ENCODE measurements at regions not wholly inside any gene's neighbourhood (a gene's known extent, or its start where the extent isn't known, plus 50 kb on each side); places are given as distances from the start of the nearest gene placed in this dataset.
"Not testable (repeated sequence)": the region's sequence is repeated elsewhere in the genome, so short reads cannot be mapped to it uniquely, and the experiment has no call there.

GRCh38 chr2:7324706-7325105, 407.5 kb downstream of the RNF144A start:
- DNase-seq = no peak

- DNase-seq = no peak
Measured at GRCh38 chr2:7325186-7325585, 408.0 kb downstream of the RNF144A start.

- DNase-seq = no peak
Measured at GRCh38 chr2:7329465-7329864, 412.3 kb downstream of the RNF144A start.

GRCh38 chr2:7333189-7333765, 416.1 kb downstream of the RNF144A start:
- peak; percentile 25 for DNase-seq

GRCh38 chr2:7333960-7334493, 416.8 kb downstream of the RNF144A start:
- no peak for DNase-seq

- DNase-seq = no peak
Measured at GRCh38 chr2:7338961-7339360, 421.7 kb downstream of the RNF144A start.

GRCh38 chr2:7346336-7346735, 429.1 kb downstream of the RNF144A start:
- no peak for DNase-seq

- no peak for DNase-seq
Measured at GRCh38 chr2:7348761-7349160, 431.5 kb downstream of the RNF144A start.

- DNase-seq = no peak
Measured at GRCh38 chr2:7352191-7352590, 435.0 kb downstream of the RNF144A start.

GRCh38 chr2:7353571-7353970, 436.4 kb downstream of the RNF144A start:
- DNase-seq = no peak

- no peak for DNase-seq
Measured at GRCh38 chr2:7355781-7356180, 438.6 kb downstream of the RNF144A start.

GRCh38 chr2:7356909-7357584, 439.8 kb downstream of the RNF144A start:
- no peak for DNase-seq

- DNase-seq = no peak
Measured at GRCh38 chr2:7357993-7358392, 440.8 kb downstream of the RNF144A start.

GRCh38 chr2:7358865-7359447, 441.7 kb downstream of the RNF144A start:
- peak; percentile 31 for DNase-seq

- peak; percentile 29 for DNase-seq
Measured at GRCh38 chr2:7363906-7364305, 446.7 kb downstream of the RNF144A start.

- DNase-seq = no peak
Measured at GRCh38 chr2:7368211-7368610, 451.0 kb downstream of the RNF144A start.

GRCh38 chr2:7373156-7373555, 455.9 kb downstream of the RNF144A start:
- DNase-seq = no peak

- no peak for DNase-seq
Measured at GRCh38 chr2:7375901-7376300, 458.7 kb downstream of the RNF144A start.

- DNase-seq = no peak
Measured at GRCh38 chr2:7377916-7378569, 460.8 kb downstream of the RNF144A start.

GRCh38 chr2:7378591-7378990, 461.4 kb downstream of the RNF144A start:
- peak; percentile 9 for DNase-seq

GRCh38 chr2:7379799-7380198, 462.6 kb downstream of the RNF144A start:
- peak; percentile 34 for DNase-seq

- DNase-seq = no peak
Measured at GRCh38 chr2:7384773-7385349, 467.6 kb downstream of the RNF144A start.

GRCh38 chr2:7390311-7390710, 473.1 kb downstream of the RNF144A start:
- not testable (repeated sequence) for DNase-seq
